NOMO-1 (cell line): ENCODE measurements at regions not wholly inside any gene's neighbourhood (a gene's known extent, or its start where the extent isn't known, plus 50 kb on each side); places are given as distances from the start of the nearest gene placed in this dataset.

Experiments used
- DNase-seq, 2 experiments: peaks; one replicate each; lab custom pipeline; 2025; ENCODE audit not compliant: unreplicated experiment in 2 of 2; lab: John Stamatoyannopoulos, UW

DNA sequence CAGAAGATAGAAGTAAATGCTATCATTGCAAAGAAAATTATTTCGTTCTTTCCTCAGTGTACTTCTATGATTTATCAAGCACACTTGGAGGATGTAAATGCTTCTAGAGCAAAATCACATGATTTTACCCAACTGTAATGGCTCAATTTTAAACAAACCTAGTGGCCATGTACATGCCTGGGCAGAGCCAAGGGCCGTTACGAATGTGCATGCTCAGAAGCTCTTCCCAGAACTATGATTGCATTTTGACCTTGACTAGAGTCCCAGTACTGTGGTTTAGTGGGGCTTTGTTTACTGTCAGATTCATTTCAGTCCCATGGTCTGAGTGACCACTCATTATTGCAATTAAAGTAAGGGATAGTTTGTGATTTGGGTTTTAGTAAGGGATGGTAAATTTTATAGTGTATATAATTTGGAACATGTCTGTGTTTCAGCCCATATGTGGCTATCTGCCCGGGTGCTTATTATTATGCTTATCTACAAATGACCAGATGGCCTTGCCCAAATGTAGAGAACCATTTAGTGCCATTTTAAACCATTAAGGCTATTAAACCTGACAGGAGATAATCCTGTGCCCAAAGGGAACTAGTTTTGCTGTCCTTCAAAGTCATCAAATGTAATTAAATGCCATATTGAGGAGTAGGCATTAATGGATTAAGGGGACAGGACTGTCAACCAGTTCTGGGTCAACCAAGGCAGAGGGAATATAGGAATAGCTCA is 239.1 kb downstream of the ICOS start:
- no peak for DNase-seq

GRCh38 chr2:204176306-204176705 is 239.7 kb downstream of the ICOS start:
- DNase-seq: no peak

DNA sequence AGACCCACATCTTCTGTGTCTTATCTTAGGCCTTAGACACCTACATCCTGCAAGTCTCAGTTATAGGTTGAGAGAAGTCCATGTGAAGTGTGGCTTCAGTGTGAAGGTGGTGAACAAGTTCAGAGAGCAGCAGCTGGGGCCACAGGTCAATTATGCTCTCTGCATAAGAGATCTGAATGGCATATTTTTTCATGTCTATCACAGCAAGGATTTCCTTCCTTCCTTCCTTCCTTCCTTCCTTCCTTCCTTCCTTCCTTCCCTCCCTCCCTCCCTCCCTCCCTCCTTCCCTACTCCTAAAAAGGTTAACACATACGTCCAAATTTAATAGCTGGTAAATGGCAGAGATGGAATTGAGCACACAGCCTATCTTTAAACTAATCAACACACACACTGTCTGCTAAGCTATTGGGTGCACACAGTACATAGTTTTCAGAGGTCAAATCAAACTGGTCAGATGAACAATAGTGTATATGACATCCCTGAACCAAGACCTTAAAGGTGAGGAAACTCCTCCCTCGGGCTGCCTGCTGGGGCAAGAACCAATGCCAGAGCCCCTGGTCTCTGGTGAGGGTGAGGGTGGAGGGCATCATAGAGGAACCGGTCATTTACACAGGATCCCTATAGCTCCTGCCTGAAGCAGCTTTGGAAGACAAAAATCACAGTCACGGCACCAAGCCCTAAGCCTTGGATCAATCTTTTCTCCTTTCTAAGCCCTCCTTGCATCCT is 240.9 kb downstream of the ICOS start:
- no peak for DNase-seq

GRCh38 chr2:204177977-204178522 is 241.5 kb downstream of the ICOS start:
- no peak for DNase-seq

- no peak for DNase-seq
Measured at GRCh38 chr2:204180649-204181048, 244.1 kb downstream of the ICOS start.

DNA sequence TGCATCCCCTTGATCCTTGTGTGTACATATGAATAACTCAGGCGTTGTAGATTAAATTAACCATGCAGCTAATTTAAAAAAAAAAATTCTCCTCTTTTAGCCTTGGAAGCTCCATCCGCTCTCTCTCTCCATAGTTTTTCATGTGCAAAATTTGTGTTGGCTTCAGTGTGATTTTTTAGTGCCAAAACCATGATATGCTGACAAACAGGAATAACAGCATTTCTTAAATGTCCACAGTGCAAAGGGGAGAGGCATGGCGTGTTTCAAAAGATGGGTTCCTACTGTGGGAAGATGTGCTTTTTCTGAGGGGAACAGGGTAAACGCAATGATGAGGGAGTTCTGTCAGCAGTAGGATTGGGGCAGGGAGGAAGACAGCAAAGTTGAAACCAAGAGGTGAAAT is 247.0 kb downstream of the ICOS start:
- DNase-seq: no peak

GRCh38 chr2:204184226-204184625 is 247.7 kb downstream of the ICOS start:
- DNase-seq: no peak

- DNase-seq: no peak
Measured at GRCh38 chr2:204187229-204188083, 250.9 kb downstream of the ICOS start.

- DNase-seq: no peak
Measured at GRCh38 chr2:204191574-204191973, 255.0 kb downstream of the ICOS start.

GRCh38 chr2:204195498-204195897 is 258.9 kb downstream of the ICOS start:
- DNase-seq: no peak

GRCh38 chr2:204197336-204198005 is 260.9 kb downstream of the ICOS start:
- no peak for DNase-seq

DNA sequence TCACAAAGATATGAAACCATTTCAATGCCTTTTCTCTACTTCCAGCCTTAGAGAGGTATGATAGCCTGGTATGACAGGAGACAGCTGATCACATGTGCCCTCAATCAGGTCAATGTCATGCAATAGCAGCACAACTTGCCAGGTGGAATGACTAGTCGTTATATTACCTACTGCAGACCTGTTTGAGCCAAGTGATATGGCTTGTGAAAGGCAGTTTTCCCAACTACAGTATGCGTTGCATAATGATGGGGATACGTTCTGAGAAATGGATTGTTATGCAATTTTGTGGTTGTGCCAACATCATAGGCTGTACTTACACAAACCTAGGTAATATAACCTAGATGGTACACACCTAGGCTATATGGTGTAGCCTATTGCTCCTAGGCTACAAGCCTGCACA is 262.8 kb downstream of the ICOS start:
- no peak for DNase-seq

DNA sequence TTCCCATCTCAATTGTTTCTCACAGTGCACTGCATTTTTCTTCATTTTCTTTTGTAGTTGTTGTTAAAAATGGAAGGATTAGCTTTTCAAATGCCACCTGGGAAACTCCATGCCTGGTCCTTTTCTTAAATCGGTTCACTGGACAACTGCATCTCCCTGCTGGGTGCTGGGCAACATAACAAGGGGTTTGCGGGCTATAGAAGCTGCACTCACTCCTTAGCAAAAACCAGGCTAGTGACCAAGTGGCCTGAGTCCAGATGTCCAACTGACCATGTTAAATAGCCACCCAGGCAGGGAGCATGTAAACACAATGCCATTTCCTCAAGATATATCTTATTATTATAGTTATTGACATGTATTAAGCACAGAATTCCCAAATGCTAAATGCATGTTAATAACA is 264.9 kb downstream of the ICOS start:
- DNase-seq: no peak

DNA sequence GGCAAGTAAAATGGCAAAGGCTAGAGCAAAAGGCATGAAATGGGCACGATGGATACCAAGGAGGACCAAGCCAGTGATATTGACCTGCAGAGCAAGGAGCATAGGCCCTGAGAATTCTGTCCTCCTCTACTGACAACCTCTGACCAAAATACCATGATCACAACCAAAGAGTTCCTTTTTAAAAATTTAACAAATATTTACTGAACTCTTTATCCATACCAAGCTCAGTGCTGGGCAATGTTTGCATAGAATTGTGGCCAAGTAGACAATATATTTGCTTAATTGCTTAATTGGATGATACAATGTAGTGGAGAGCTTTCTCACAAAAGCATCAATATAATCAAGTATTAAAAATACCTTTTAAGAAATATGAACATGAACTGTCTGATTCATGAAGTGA is 265.7 kb downstream of the ICOS start:
- DNase-seq: no peak

DNA sequence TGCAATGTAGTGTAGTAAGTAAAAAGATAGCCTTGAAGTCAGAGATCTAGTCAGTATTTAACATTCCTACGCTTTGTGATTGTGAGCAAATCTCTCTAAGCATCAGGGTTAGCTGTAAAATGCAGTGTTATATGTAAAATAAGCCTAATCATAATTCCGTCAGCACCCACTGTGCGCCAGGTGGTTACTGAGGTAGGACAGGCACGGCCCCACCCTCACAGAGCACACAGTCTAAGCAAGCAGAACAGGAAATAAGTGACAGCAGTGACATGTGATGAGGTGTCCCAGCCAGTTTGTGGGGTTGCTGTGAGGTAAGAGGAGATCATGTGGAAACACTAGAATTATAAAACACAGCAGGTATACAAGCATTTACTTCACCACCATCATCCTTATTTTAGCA is 267.1 kb downstream of the ICOS start:
- no peak for DNase-seq

GRCh38 chr2:204205082-204205481 is 268.5 kb downstream of the ICOS start:
- DNase-seq: no peak

- DNase-seq: no peak
Measured at GRCh38 chr2:204205538-204205937, 269.0 kb downstream of the ICOS start.

- DNase-seq: no peak
Measured at GRCh38 chr2:204207866-204208265, 271.3 kb downstream of the ICOS start.

DNA sequence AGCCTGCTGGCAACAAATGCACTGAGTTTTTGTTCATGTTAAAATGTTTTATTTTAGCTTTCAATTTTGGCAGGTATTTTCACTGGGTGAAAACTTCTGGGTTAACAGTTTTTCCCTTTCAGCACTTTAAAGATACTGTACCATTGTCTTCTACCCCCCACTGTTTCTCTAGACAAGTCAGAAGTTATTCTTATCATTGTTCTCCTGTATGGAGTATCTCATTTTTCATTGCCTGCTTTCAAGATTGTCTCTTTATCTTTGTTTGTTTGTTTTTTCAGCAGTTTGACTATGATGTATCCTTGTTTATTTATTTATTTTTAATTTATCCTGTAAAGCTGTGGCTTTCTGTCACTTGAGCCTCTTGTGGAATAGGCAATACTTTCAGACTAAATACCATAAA is 277.0 kb downstream of the ICOS start:
- DNase-seq: no peak

GRCh38 chr2:204218040-204218439 is 281.5 kb downstream of the ICOS start:
- DNase-seq: no peak

- DNase-seq: no peak
Measured at GRCh38 chr2:204219196-204219595, 282.6 kb downstream of the ICOS start.
